PFSK-1 (cell line): ENCODE measurements at regions not wholly inside any gene's neighbourhood (a gene's known extent, or its start where the extent isn't known, plus 50 kb on each side); places are given as distances from the start of the nearest gene placed in this dataset.

Experiments
- FOXP2 ChIP-seq: optimal IDR thresholded peaks from 2 replicates; pipeline ENCODE3; 2011; ENCODE audit warnings: borderline replicate concordance, control low read depth, inconsistent platforms; ENCODE audit not compliant: insufficient read depth; ENCODE audit errors: extremely low read length, extremely low read depth
- POLR2AphosphoS5 ChIP-seq: IDR thresholded peaks from 2 replicates; pipeline ENCODE4 v1.6.1; 2012; ENCODE audit warnings: low read depth, mild to moderate bottlenecking, control low read depth, low read length, moderate library complexity
- SIN3A ChIP-seq: IDR thresholded peaks from 2 replicates; pipeline ENCODE4 v1.6.1; 2012; ENCODE audit warnings: mild to moderate bottlenecking, low read length, moderate library complexity, borderline replicate concordance; ENCODE audit not compliant: insufficient read depth
- TAF1 ChIP-seq: IDR thresholded peaks from 2 replicates; pipeline ENCODE4 v1.6.1; 2012; ENCODE audit warnings: low read length, control low read depth, borderline replicate concordance; ENCODE audit not compliant: insufficient read depth
- TF ChIP-seq, protein P1 (sequence below), 2 experiments: IDR thresholded peaks; 2 replicates each; pipeline versions ENCODE4 v1.6.1 to v1.8.0; 2011 to 2012; ENCODE audit warnings: low read depth in 2 of 2, low read length in 2 of 2, control low read depth in 1 of 2, inconsistent platforms in 1 of 2, mild to moderate bottlenecking in 1 of 2, moderate library complexity in 1 of 2; ENCODE audit not compliant: insufficient read depth in 1 of 2

DNA sequence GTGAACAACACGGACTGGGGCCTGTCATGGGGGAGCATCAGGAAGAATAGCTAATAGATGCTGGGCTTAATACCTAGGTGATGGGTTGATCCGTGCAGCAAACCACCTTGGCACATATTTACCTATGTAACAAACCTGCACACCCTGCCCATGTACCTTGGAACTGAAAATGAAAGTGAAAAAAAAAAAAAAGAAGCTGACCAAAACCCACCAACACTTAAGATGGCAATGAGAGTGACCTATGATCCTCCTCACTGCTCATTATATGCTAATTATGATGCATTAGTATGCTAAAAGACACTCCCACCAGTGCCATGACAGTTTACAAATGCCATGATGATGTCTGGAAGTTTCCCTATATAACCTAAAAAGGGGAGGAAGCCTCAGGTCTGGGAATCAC lies 503.2 kb upstream of the CTSO start:
- no peak for TF ChIP-seq POLR2AphosphoS5
- TF ChIP-seq TAF1 = no peak
- TF ChIP-seq FOXP2 = no peak

DNA sequence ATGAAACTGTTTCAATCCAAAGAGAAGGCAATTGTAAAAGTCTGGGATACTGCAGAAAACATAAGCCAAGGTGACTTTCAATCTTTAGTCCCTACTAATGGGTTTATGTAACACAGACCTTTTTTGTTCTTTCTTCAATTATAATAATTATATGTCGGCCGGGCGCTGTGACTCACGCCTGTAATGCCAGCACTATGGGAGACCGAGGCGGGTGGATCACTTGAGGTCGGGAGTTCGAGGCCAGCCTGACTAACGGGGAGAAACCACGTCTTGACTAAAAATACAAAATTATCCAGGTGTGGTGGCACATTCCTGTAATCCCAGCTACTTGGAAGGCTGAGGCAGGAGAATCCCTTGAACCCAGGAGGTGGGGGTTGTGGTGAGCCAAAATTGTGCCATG lies 489.8 kb upstream of the CTSO start:
- no peak for TF ChIP-seq TAF1
- no peak for TF ChIP-seq FOXP2
- TF ChIP-seq, protein P1, sequence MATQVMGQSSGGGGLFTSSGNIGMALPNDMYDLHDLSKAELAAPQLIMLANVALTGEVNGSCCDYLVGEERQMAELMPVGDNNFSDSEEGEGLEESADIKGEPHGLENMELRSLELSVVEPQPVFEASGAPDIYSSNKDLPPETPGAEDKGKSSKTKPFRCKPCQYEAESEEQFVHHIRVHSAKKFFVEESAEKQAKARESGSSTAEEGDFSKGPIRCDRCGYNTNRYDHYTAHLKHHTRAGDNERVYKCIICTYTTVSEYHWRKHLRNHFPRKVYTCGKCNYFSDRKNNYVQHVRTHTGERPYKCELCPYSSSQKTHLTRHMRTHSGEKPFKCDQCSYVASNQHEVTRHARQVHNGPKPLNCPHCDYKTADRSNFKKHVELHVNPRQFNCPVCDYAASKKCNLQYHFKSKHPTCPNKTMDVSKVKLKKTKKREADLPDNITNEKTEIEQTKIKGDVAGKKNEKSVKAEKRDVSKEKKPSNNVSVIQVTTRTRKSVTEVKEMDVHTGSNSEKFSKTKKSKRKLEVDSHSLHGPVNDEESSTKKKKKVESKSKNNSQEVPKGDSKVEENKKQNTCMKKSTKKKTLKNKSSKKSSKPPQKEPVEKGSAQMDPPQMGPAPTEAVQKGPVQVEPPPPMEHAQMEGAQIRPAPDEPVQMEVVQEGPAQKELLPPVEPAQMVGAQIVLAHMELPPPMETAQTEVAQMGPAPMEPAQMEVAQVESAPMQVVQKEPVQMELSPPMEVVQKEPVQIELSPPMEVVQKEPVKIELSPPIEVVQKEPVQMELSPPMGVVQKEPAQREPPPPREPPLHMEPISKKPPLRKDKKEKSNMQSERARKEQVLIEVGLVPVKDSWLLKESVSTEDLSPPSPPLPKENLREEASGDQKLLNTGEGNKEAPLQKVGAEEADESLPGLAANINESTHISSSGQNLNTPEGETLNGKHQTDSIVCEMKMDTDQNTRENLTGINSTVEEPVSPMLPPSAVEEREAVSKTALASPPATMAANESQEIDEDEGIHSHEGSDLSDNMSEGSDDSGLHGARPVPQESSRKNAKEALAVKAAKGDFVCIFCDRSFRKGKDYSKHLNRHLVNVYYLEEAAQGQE (IDR thresholded peaks at IDR 0.05; ENCODE audit: insufficient read depth in 1 of 2, low read depth in 2 of 2, low read length in 2 of 2) = no peak
- TF ChIP-seq SIN3A = no peak
- TF ChIP-seq POLR2AphosphoS5 = no peak

DNA sequence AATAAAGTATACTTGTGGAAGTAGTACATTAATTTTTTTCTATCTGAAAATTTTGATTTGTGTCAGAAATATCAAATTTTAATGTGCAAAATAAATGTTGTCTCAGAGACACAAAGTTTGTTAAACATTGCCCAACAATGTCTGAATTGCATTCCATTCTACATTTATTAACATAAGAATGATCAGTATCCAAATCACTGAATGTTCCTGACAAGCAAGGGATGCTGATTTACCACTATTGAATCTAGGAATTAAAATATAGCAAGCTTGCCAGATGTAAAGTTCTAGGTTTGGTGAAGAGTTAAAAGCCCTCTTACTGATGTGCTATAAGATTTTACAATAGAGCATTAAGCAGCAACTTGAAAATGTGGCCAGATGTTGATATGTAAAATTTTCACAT lies 489.2 kb upstream of the CTSO start:
- TF ChIP-seq, protein P1 (IDR thresholded peaks at IDR 0.05; ENCODE audit: insufficient read depth in 1 of 2, low read depth in 2 of 2, low read length in 2 of 2) = no peak
- TF ChIP-seq POLR2AphosphoS5 = no peak

DNA sequence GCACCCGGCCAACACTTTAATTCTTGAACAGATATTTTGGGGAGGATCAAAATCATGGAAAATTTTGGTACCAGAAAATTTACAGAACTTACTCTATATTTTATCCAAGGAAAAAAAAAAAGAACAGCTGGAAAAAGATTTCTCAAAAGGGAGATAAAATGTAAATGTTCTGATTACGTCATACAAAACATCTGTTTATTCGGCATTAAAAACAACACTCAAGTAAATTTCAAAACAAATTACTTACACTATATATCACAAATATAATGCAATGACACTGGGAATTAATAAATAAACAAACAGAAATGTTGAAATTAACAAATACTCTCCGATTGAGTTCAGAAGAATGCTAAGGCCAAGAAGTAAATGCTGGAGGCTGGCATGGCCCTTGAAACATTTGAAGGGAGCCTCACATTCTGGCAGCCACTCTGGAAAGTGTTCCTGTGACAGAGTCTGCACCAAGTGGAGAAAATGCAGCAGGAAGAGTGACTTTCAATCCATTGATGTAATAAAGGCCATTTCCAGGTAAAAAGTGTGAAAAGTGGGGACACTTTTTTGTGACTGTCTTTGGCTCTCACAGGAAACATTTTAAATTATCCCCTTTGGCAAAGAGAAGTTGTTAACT lies 486.0 kb upstream of the CTSO start:
- no peak for TF ChIP-seq SIN3A

DNA sequence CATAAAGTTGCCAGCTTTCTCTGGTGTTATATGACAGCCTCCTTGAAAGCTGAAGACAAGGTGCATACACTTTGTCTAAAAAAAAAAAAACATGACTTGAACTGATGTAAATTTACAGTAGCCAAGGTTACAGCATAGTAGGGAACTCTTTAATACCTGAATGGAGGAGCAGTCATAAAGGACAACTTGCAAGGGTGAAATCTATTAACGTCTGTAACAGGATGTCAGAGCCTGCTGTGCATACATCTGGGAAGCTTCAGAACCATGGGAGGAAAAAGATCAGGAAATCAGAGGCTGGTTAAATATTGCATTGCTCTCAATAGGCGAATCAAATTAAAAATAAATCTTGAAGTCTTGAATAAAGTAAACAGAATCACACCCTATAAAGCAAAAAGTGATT lies 484.0 kb upstream of the CTSO start:
- TF ChIP-seq, protein P1 (IDR thresholded peaks at IDR 0.05; ENCODE audit: insufficient read depth in 1 of 2, low read depth in 2 of 2, low read length in 2 of 2) = no peak
- no peak for TF ChIP-seq FOXP2
- no peak for TF ChIP-seq SIN3A
- TF ChIP-seq TAF1 = no peak
- TF ChIP-seq POLR2AphosphoS5 = no peak

DNA sequence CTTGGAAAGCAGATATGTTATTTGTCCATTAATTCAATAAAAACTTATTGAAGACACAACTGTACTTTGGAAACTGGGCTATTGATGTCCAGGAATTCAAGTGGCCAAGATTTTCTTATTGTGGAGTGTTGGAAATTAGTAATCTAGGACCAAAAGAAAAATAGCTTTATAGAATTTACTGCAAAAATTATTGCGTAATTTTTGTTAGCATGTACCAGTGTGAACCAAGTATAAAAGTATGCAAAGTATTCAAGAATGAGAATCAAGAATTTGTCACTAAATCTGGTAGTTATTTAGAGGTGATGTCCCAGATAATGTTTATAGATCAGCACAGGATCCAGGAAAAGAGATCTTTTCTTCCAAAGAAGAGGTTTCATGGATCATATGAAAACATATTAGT lies 468.9 kb upstream of the CTSO start:
- TF ChIP-seq FOXP2 (no peak), POLR2AphosphoS5 (no peak), SIN3A (no peak), TAF1 (no peak)
- TF ChIP-seq, protein P1 (IDR thresholded peaks at IDR 0.05; ENCODE audit: insufficient read depth in 1 of 2, low read depth in 2 of 2, low read length in 2 of 2) = no peak
